ENCODE measurements at regions not wholly inside any gene's neighbourhood (a gene's known extent, or its start where the extent isn't known, plus 50 kb on each side); places are given as distances from the start of the nearest gene placed in this dataset.

DNA sequence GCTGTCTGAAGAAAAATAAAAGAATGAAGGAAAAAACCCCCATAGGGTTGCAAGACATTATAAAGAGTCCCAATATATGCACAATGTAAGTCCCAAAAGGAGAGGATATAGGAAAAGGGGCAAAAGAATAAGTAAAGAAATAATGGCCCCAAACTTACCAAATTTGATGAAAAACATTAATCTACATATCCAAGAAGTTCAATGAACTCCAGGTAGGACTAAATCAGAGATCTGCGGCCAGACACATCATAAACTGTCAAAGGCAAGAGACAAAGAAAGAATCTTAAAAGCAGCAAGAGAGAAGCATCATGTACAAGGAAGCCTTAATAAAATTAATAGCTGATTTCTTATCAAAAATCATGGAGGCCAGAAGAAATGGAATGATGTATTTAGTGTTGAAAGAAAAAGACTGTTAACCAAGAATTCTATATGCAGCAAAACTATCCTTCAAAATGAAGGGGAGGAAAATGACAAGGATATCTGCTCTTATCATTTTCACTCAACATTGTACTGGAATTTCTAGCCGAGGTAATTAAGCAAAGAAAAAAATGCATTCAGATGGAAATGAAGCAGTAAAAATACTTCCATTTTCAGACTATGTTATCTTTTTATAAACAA, 95.7 kb upstream of the GLI3 start:
- no peak overlapping the region for H3K4me3 ChIP-seq (ENCODE audit: low read depth, low read length)
- TF ChIP-seq, protein P1, sequence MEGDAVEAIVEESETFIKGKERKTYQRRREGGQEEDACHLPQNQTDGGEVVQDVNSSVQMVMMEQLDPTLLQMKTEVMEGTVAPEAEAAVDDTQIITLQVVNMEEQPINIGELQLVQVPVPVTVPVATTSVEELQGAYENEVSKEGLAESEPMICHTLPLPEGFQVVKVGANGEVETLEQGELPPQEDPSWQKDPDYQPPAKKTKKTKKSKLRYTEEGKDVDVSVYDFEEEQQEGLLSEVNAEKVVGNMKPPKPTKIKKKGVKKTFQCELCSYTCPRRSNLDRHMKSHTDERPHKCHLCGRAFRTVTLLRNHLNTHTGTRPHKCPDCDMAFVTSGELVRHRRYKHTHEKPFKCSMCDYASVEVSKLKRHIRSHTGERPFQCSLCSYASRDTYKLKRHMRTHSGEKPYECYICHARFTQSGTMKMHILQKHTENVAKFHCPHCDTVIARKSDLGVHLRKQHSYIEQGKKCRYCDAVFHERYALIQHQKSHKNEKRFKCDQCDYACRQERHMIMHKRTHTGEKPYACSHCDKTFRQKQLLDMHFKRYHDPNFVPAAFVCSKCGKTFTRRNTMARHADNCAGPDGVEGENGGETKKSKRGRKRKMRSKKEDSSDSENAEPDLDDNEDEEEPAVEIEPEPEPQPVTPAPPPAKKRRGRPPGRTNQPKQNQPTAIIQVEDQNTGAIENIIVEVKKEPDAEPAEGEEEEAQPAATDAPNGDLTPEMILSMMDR (IDR thresholded peaks at IDR 0.05; ENCODE audit: borderline replicate concordance, insufficient read depth, low read depth, low read length) = no peak

DNA sequence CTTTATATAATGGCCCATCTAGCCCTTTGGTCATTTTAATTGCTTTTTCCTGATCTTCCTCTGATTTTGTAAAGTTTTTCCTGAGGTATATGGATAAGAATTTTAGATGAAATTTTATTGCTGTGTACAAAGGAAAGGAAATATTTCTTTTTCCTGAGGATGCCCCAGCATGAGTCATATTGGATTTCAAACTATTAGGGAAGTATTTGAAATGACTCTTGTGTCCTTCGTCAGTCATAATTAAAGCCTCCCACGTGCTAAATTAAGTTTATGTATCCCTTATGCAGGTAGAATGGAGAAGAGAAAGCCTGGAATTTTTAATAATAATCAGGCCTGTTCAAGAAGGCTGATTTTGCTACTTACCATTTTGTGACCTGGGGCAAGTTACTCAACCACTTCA, 82.6 kb upstream of the GLI3 start:
- no peak overlapping the region for H3K4me3 ChIP-seq (ENCODE audit: low read depth, low read length)
- TF ChIP-seq, protein P1 (IDR thresholded peaks at IDR 0.05; ENCODE audit: borderline replicate concordance, insufficient read depth, low read depth, low read length) = no peak

DNA sequence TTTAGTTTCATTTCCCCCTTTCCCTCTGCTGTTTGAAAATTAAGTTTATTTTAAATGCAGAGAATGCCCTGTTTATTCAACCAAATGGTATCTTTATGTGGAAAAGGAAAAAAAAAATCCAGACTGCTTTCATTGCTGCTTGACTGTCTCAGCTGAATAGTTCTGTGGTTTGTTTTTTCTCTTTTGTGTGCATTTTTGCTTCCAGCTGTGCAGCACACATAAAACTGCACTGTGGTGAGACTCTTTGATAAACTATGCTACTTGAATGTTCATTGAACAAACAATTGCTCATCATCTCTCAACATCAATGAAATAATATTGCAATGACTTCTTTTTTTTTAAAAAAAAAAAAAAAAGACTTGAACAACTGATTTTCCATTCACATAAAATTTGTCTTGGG, 78.6 kb upstream of the GLI3 start:
- no peak overlapping the region for H3K4me3 ChIP-seq (ENCODE audit: low read depth, low read length)
- TF ChIP-seq, protein P1 (IDR thresholded peaks at IDR 0.05; ENCODE audit: borderline replicate concordance, insufficient read depth, low read depth, low read length) = no peak

DNA sequence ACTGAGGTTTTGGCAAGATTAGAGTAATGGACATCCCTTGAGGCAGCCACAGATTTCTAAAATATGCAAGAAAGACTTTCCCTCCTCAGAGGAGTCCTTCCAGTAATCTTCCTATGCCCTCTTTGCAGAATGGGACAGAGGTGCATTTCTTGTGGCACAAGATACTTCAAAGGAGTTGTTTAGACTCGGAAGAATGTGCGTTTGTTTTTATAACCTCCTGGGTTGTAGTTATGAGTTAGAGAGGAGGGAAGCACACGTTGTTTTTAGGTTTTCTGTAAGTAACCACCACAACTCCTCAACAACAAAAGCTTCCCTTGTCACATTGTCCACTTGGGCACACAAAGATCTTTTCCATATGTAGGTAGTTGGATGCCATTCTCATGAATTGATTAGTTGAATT, 78.1 kb upstream of the GLI3 start:
- TF ChIP-seq, protein P1 (IDR thresholded peaks at IDR 0.05; ENCODE audit: borderline replicate concordance, insufficient read depth, low read depth, low read length) = no peak
- H3K4me3 ChIP-seq (ENCODE audit: low read depth, low read length) = no peak overlapping the region

DNA sequence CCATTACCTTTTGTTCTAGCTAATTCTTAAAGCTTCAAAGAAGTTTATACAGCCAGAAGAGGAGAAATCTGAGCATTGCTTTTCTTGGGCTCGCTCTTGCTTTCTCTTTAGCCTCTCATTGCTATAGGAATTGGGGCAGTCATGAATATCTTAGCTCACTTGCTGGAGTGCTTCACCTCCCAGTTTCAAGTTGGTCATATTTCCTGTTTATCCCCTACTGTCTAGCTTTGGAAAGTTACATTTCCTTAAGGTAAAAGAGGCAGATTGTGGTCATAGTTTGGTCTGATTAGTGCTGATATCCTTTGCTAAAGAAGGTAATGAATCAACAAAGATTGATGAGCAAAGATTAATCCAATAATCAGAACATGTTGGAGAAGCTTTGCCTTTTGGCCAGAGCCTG, 77.7 kb upstream of the GLI3 start:
- TF ChIP-seq, protein P1 (IDR thresholded peaks at IDR 0.05; ENCODE audit: borderline replicate concordance, insufficient read depth, low read depth, low read length) = no peak
- no peak overlapping the region for H3K4me3 ChIP-seq (ENCODE audit: low read depth, low read length)

DNA sequence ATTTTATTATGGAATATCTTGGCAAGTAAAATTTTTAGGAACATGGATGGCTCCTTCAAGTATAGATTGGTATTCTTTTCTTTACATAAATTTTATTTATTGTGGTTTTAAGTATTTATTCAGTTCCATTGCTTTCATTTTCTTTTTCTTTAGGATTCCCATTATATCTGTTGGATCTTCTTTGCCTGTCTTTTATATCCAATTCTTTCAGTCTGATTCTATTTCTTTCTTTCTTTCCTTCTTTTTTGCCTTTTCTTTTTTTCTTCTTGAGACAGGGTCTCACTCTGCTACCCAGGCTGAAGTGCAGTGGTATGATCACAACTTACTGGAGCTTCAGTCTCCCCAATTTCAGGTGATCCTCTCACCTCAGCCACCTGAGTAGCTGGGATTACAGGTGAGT, 74.2 kb upstream of the GLI3 start:
- no peak overlapping the region for H3K4me3 ChIP-seq (ENCODE audit: low read depth, low read length)
- TF ChIP-seq, protein P1 (IDR thresholded peaks at IDR 0.05; ENCODE audit: borderline replicate concordance, insufficient read depth, low read depth, low read length) = no peak

DNA sequence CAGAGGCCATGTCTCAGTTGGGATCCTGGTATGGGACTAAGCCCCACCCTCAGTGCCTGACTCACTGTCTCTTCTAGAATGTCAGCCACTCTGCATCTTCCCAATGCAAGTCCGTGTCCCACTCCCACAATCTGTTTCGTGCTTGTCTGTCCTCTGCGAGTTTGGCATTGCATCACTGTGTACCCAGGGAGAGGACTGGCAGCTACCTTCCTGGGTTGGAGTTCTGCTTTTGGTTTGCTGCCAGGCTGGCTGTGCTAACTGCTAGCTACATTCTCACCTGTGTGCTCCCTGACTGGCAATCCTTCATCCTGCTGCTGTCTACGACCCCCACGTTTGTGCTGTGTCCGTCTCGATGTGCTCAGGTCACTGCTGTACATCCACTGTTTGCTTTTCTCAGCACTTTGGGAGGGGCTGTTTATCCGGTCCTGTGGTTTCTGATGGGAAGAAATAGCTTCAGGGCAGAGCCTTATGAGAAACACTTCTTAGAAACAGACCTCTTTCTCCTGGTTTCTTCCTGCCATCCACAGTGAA, 56.0 kb upstream of the GLI3 start:
- no peak overlapping the region for H3K4me3 ChIP-seq (ENCODE audit: low read depth, low read length)
- TF ChIP-seq, protein P1 (IDR thresholded peaks at IDR 0.05; ENCODE audit: borderline replicate concordance, insufficient read depth, low read depth, low read length) = no peak

Data from GM12875 (cell line).